Sigmoid colon (tissue), 4 donors: ENCODE measurements at regions not wholly inside any gene's neighbourhood (a gene's known extent, or its start where the extent isn't known, plus 50 kb on each side); places are given as distances from the start of the nearest gene placed in this dataset.

Source experiments
- EP300 ChIP-seq, 4 donors: sonication (generic); formaldehyde crosslinking; IDR thresholded peaks; one replicate each; pipeline ENCODE4 v1.6.1; 2017; ENCODE audit warnings: antibody characterized with exemption in 4 of 4
- POLR2A ChIP-seq, 2 donors: fragments of 450-650 bp; IDR thresholded peaks; one replicate each; pipeline ENCODE4 v1.6.1; 2016; ENCODE audit warnings: antibody characterized with exemption in 2 of 2, mild to moderate bottlenecking in 2 of 2, moderate library complexity in 2 of 2
- TF ChIP-seq, protein P1 (sequence below), 4 experiments: fragments of 450-650 bp in 3 of 4; fragments of 200-600 bp in 1 of 4; IDR thresholded peaks; one replicate each; pipeline ENCODE4 v1.5.1; 2016 to 2019; ENCODE audit warnings: antibody characterized with exemption in 4 of 4, mild to moderate bottlenecking in 3 of 4, moderate library complexity in 2 of 4

DNA sequence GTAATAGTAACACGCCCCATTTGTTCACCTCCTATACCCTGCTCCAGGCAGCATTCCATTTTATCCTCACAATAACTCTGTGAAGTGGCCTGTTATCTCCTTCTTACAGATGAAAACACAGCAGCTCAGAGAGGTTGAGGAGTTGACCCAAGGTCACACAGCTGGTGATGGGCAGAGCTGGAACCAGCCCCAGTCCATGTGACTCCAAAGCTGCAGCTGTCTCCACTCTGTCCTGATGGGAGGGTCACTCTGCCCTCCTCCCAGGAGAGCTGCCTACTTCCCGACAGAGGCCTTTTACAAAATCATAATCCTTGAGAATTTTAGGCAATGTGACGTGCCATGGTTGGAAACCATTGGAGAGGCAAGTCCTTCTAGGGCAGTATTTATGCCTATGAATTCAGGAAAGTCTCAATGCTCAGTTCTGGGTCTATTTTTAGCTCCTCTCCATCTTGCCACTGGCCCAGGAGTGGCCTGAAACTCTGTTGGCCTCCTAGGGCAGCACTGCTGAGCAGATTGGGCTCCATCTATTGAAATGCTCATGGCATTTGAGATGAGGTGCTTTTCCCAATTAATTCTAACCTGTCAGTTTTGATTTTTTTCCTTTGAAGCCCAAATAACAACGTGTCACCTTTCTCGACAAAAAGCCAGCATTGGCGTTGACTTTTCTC lies 50.1 kb upstream of the KCNK12 start:
- TF ChIP-seq EP300 (IDR thresholded peaks at IDR 0.05), result no peak
- TF ChIP-seq, protein P1, sequence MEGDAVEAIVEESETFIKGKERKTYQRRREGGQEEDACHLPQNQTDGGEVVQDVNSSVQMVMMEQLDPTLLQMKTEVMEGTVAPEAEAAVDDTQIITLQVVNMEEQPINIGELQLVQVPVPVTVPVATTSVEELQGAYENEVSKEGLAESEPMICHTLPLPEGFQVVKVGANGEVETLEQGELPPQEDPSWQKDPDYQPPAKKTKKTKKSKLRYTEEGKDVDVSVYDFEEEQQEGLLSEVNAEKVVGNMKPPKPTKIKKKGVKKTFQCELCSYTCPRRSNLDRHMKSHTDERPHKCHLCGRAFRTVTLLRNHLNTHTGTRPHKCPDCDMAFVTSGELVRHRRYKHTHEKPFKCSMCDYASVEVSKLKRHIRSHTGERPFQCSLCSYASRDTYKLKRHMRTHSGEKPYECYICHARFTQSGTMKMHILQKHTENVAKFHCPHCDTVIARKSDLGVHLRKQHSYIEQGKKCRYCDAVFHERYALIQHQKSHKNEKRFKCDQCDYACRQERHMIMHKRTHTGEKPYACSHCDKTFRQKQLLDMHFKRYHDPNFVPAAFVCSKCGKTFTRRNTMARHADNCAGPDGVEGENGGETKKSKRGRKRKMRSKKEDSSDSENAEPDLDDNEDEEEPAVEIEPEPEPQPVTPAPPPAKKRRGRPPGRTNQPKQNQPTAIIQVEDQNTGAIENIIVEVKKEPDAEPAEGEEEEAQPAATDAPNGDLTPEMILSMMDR (IDR thresholded peaks at IDR 0.05), result no peak
- TF ChIP-seq POLR2A (IDR thresholded peaks at IDR 0.05), result no peak
